GM23248 (cell line): ENCODE measurements at regions not wholly inside any gene's neighbourhood (a gene's known extent, or its start where the extent isn't known, plus 50 kb on each side); places are given as distances from the start of the nearest gene placed in this dataset.

Source experiments
- DNase-seq: peaks from one replicate; pipeline ENCODE4 v3.0.0-alpha.2; 2015
- H2AFZ ChIP-seq: fragments of 200-600 bp; sonication (generic); 2 replicates; pipeline ENCODE4 v1.6.1; 2016; ENCODE audit warnings: antibody characterized with exemption
- H3F3A ChIP-seq: fragments of 200-600 bp; sonication (generic); 2 replicates; pipeline ENCODE4 v1.6.1; 2016; ENCODE audit warnings: mild to moderate bottlenecking, antibody characterized with exemption, mixed run types; ENCODE audit not compliant: insufficient read depth
- H3K27ac ChIP-seq: fragments of 200-600 bp; sonication (generic); 2 replicates; pipeline ENCODE4 v1.5.1; 2016; ENCODE audit warnings: mild to moderate bottlenecking
- H3K27me3 ChIP-seq: fragments of 200-600 bp; sonication (generic); replicated peaks from 2 replicates; pipeline ENCODE4 v1.6.1; 2016; ENCODE audit warnings: mild to moderate bottlenecking; ENCODE audit not compliant: insufficient read depth
- H3K36me3 ChIP-seq: fragments of 200-600 bp; sonication (generic); 2 replicates; pipeline ENCODE4 v1.6.1; 2016; ENCODE audit warnings: low read depth, mild to moderate bottlenecking
- H3K4me1 ChIP-seq: fragments of 200-600 bp; sonication (generic); 2 replicates; pipeline ENCODE4 v1.6.1; 2016; ENCODE audit warnings: mild to moderate bottlenecking; ENCODE audit not compliant: insufficient read depth
- H3K4me2 ChIP-seq: fragments of 200-600 bp; sonication (generic); one replicate; pipeline ENCODE4 v1.6.1; 2016; ENCODE audit warnings: mild to moderate bottlenecking; ENCODE audit not compliant: unreplicated experiment
- H3K4me3 ChIP-seq: fragments of 200-600 bp; sonication (generic); 2 replicates; pipeline ENCODE4 v1.5.1; 2016; ENCODE audit warnings: mild to moderate bottlenecking
- H3K79me2 ChIP-seq: fragments of 200-600 bp; sonication (generic); 2 replicates; pipeline ENCODE4 v1.6.1; 2016; ENCODE audit warnings: mild to moderate bottlenecking; ENCODE audit not compliant: insufficient read depth
- H3K9ac ChIP-seq: fragments of 200-600 bp; sonication (generic); 2 replicates; pipeline ENCODE4 v1.6.1; 2016; ENCODE audit warnings: mild to moderate bottlenecking
- H3K9me2 ChIP-seq: fragments of 200-600 bp; sonication (generic); 2 replicates; pipeline ENCODE4 v1.6.1; 2016; ENCODE audit warnings: mixed run types, mild to moderate bottlenecking, moderate library complexity; ENCODE audit not compliant: insufficient read depth
- H3K9me3 ChIP-seq: fragments of 200-600 bp; sonication (generic); one replicate; pipeline ENCODE4 v1.6.1; 2017; ENCODE audit warnings: low read depth
- H4K20me1 ChIP-seq: fragments of 200-600 bp; sonication (generic); 2 replicates; pipeline ENCODE4 v1.6.0; 2016; ENCODE audit not compliant: insufficient read depth
- EZH2 ChIP-seq: fragments of 200-600 bp; sonication (generic); IDR thresholded peaks from 2 replicates; pipeline ENCODE4 v1.6.1; 2018; ENCODE audit warnings: antibody characterized with exemption, mild to moderate bottlenecking; ENCODE audit not compliant: insufficient read depth, poor library complexity, severe bottlenecking
- EZH2phosphoT487 ChIP-seq: fragments of 200-600 bp; sonication (generic); IDR thresholded peaks from 2 replicates; pipeline ENCODE4 v1.6.1; 2018; ENCODE audit warnings: antibody characterized with exemption, moderate library complexity, mild to moderate bottlenecking, low read depth; ENCODE audit not compliant: insufficient read depth
- WGBS, 2 experiments: methylation state at CpG; one replicate each; pipeline ENCODE4 v1.1.6; 2015 to 2017; ENCODE audit warnings: low lambda C conversion rate in 2 of 2, low coverage in 1 of 2; ENCODE audit errors: missing lambda C conversion rate in 2 of 2; 5-methylcytosine and 5-hydroxymethylcytosine counted together
- in situ Hi-C: fragments of 300-500 bp; cut with MboI; formaldehyde crosslinking; loops from 2 replicates; pipeline ENCODE4 v1.15.0; 2020

- H3K9me3 ChIP-seq = no peaks in the 10 kb centered on the region
- H3K36me3 ChIP-seq = no peaks in the 10 kb centered on the region
- peaks cover 6% of the 10 kb centered on the region; the same call in 1 of the 2 replicates for H3F3A ChIP-seq
- no peak overlapping the region for H3K27ac ChIP-seq
- 75 to 77% methylated on average over 9 of the region's 9 CpGs for WGBS, 2 experiments
- TF ChIP-seq EZH2phosphoT487 (no peak), EZH2 (no peak)
- no peaks in the 10 kb centered on the region for H4K20me1 ChIP-seq
- H3K4me1 ChIP-seq = peaks cover 11% of the 10 kb centered on the region
- DNase-seq = peak; percentile 47
- H3K4me2 ChIP-seq = no peak overlapping the region
- H3K4me3 ChIP-seq = no peak overlapping the region
- no peaks in the 10 kb centered on the region for H3K79me2 ChIP-seq
- H2AFZ ChIP-seq = no peak overlapping the region
- H3K27me3 ChIP-seq = no peaks in the 10 kb centered on the region
- no peak overlapping the region for H3K9ac ChIP-seq
- no peaks in the 10 kb centered on the region for H3K9me2 ChIP-seq
- in situ Hi-C loops = no loop called here
Observed at GRCh38 chr12:5267603-5268423, 164.1 kb upstream of the NTF3 start.

- TF ChIP-seq EZH2phosphoT487 (no peak), EZH2 (no peak)
- no peak for DNase-seq
- H3K4me2 ChIP-seq = no peak overlapping the region
- H4K20me1 ChIP-seq = no peaks in the 10 kb centered on the region
- no peak overlapping the region for H3K4me3 ChIP-seq
- no peaks in the 10 kb centered on the region for H3K36me3 ChIP-seq
- H3F3A ChIP-seq = no peaks in the 10 kb centered on the region
- in situ Hi-C loops = no loop called here
- H3K9ac ChIP-seq = no peak overlapping the region
- no peak overlapping the region for H3K27ac ChIP-seq
- H2AFZ ChIP-seq = no peak overlapping the region
- H3K9me2 ChIP-seq = no peaks in the 10 kb centered on the region
- H3K27me3 ChIP-seq = no peaks in the 10 kb centered on the region
- 91 to 95% methylated on average over 6 of the region's 6 CpGs for WGBS, 2 experiments
- H3K4me1 ChIP-seq = 0 out of 2 replicates have a peak, but pooled peaks cover 4% of the 10 kb centered on the region
- no peaks in the 10 kb centered on the region for H3K9me3 ChIP-seq
- no peaks in the 10 kb centered on the region for H3K79me2 ChIP-seq
Observed at GRCh38 chr12:5268424-5269210, 163.3 kb upstream of the NTF3 start.

- WGBS, 2 experiments = 49 to 55% methylated on average over 3 of the region's 3 CpGs
- no peak overlapping the region for H2AFZ ChIP-seq
- H3K4me1 ChIP-seq = 0 out of 2 replicates have a peak, but pooled peaks cover 4% of the 10 kb centered on the region
- DNase-seq = no peak
- no peaks in the 10 kb centered on the region for H3K9me3 ChIP-seq
- no peaks in the 10 kb centered on the region for H3K27me3 ChIP-seq
- H3K4me2 ChIP-seq = no peak overlapping the region
- H3F3A ChIP-seq = no peaks in the 10 kb centered on the region
- no peaks in the 10 kb centered on the region for H3K9me2 ChIP-seq
- no peaks in the 10 kb centered on the region for H4K20me1 ChIP-seq
- in situ Hi-C loops = no loop called here
- no peaks in the 10 kb centered on the region for H3K79me2 ChIP-seq
- no peak overlapping the region for H3K9ac ChIP-seq
- TF ChIP-seq EZH2 (no peak), EZH2phosphoT487 (no peak)
- no peak overlapping the region for H3K27ac ChIP-seq
- H3K36me3 ChIP-seq = no peaks in the 10 kb centered on the region
- H3K4me3 ChIP-seq = no peak overlapping the region
Observed at GRCh38 chr12:5269846-5270245, 162.1 kb upstream of the NTF3 start.

- H3K4me3 ChIP-seq = no peak overlapping the region
- WGBS, 2 experiments = 49 to 56% methylated on average over 6 of the region's 6 CpGs
- 0 out of 2 replicates have a peak, but pooled peaks cover 4% of the 10 kb centered on the region for H3K4me1 ChIP-seq
- H3K27ac ChIP-seq = no peak overlapping the region
- DNase-seq = no peak
- H2AFZ ChIP-seq = no peak overlapping the region
- H4K20me1 ChIP-seq = no peaks in the 10 kb centered on the region
- no peaks in the 10 kb centered on the region for H3K9me2 ChIP-seq
- no peaks in the 10 kb centered on the region for H3F3A ChIP-seq
- no peak overlapping the region for H3K4me2 ChIP-seq
- no peaks in the 10 kb centered on the region for H3K36me3 ChIP-seq
- no peaks in the 10 kb centered on the region for H3K27me3 ChIP-seq
- TF ChIP-seq EZH2phosphoT487 (no peak), EZH2 (no peak)
- no peaks in the 10 kb centered on the region for H3K9me3 ChIP-seq
- in situ Hi-C loops = no loop called here
- H3K9ac ChIP-seq = no peak overlapping the region
- no peaks in the 10 kb centered on the region for H3K79me2 ChIP-seq
Observed at GRCh38 chr12:5272018-5272785, 159.7 kb upstream of the NTF3 start.
